DND-41 (cell line): ENCODE measurements at regions not wholly inside any gene's neighbourhood (a gene's known extent, or its start where the extent isn't known, plus 50 kb on each side); places are given as distances from the start of the nearest gene placed in this dataset.

Experiments
- EZH2 ChIP-seq: IDR thresholded peaks from 3 replicates; pipeline ENCODE4 v1.6.1; 2012; ENCODE audit warnings: borderline replicate concordance, low read depth, mild to moderate bottlenecking, moderate library complexity, low read length, inconsistent platforms; ENCODE audit not compliant: severe bottlenecking
- TF ChIP-seq, protein P1 (sequence below): IDR thresholded peaks from 2 replicates; pipeline ENCODE4 v1.5.1; 2012; ENCODE audit warnings: borderline replicate concordance, low read length, moderate library complexity, mild to moderate bottlenecking; ENCODE audit not compliant: poor library complexity, severe bottlenecking; ENCODE audit errors: extremely low read depth

DNA sequence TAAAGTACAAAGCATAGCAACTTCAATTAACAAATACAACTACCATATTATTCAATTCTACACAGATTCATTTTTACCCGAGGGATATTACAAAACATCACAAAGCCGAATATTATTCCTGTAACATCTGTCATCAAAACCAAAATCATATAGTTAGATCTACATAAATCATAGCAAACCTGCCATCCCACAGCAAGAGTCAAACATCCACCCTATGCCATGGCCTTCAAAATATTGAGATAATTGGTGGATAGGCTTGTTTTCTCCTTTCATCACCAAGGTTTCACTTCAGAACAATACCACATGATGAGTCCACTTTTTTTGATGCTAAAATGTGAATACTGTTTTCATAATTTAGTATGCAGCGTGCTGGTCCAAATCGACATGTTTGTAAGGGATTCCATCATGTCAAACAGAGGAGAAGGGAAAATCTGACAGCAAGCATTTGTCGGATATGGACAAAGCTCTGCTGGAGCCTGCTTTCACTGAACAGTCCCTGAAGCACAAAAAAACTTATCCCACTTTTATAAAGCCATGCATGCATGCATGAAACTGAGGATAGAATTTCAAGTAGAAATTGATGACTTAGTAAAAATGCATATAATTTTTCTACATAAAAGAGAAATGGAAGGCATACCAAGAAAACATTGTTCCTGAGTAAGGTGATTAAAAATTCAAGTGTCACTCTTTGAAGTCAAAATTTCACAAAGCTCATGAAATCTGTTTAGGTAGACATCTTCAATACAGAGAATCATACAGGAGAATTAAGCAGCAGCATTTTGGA is 494.1 kb downstream of the HACE1 start:
- no peak for TF ChIP-seq EZH2
- TF ChIP-seq, protein P1, sequence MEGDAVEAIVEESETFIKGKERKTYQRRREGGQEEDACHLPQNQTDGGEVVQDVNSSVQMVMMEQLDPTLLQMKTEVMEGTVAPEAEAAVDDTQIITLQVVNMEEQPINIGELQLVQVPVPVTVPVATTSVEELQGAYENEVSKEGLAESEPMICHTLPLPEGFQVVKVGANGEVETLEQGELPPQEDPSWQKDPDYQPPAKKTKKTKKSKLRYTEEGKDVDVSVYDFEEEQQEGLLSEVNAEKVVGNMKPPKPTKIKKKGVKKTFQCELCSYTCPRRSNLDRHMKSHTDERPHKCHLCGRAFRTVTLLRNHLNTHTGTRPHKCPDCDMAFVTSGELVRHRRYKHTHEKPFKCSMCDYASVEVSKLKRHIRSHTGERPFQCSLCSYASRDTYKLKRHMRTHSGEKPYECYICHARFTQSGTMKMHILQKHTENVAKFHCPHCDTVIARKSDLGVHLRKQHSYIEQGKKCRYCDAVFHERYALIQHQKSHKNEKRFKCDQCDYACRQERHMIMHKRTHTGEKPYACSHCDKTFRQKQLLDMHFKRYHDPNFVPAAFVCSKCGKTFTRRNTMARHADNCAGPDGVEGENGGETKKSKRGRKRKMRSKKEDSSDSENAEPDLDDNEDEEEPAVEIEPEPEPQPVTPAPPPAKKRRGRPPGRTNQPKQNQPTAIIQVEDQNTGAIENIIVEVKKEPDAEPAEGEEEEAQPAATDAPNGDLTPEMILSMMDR: no peak
